GM18870 (cell line): ENCODE measurements at regions not wholly inside any gene's neighbourhood (a gene's known extent, or its start where the extent isn't known, plus 50 kb on each side); places are given as distances from the start of the nearest gene placed in this dataset.

Source experiments
- ATAC-seq: cut with Tn5 transposase; IDR thresholded peaks from one replicate; pipeline ENCODE4 v1.9.1; 2021; ENCODE audit warnings: moderate library complexity; ENCODE audit not compliant: unreplicated experiment

GRCh38 chr16:9406038-9406712 lies 314.7 kb downstream of the HAPSTR1 start:
- ATAC-seq = no peak

DNA sequence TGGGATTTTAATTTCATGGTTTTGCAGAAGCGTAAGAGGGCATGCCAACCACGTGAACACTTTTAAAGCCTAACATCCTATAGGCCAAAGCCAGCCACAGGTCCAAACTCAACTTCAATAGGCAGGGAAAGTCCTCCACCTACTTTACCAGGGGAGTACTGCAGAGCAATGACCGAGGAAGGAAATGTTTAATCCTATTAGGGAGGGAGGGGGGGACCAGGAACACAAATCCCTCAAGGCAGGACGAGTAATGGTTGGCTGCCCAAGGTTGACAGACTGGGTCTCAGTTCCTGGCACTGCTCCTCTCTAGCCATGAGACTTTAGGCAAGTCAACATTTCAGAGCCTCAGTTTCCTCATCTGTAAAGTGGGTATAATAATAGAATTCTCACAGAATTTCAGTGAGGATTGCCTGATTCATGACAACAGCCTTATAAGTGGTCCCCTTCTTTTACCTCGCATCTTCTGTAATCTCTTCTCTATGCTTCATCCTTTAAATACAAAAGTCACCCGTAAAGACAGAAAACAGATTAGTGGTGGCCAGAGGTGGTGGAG lies 315.8 kb downstream of the HAPSTR1 start:
- ATAC-seq = no peak

DNA sequence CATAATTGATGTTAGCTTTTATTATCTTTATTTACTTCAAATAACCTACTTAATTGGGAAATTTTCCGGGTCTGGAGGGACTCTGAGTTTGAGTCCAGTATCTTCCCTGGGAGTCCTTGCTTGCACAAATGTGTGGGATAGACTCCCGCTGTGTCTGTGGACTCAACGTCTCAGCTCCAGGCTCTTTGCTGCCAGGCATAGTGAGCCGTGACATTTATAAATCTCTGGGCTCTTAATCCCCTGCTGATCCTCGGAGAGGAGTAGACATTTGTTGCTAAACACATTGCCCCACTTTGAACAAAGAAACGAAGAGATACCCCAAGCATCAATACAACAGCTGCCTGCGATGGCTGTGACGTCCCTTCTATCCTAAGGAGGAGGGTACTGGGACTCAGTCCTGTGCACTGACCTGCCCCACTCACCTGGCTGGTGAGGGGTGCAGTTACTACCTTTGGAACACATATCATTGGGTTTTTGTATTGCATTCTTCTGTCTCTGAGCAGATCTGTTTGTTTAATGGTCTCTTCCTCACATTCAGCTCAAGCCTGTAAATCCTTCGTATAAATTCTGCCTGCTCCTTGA lies 316.9 kb downstream of the HAPSTR1 start:
- no peak for ATAC-seq

DNA sequence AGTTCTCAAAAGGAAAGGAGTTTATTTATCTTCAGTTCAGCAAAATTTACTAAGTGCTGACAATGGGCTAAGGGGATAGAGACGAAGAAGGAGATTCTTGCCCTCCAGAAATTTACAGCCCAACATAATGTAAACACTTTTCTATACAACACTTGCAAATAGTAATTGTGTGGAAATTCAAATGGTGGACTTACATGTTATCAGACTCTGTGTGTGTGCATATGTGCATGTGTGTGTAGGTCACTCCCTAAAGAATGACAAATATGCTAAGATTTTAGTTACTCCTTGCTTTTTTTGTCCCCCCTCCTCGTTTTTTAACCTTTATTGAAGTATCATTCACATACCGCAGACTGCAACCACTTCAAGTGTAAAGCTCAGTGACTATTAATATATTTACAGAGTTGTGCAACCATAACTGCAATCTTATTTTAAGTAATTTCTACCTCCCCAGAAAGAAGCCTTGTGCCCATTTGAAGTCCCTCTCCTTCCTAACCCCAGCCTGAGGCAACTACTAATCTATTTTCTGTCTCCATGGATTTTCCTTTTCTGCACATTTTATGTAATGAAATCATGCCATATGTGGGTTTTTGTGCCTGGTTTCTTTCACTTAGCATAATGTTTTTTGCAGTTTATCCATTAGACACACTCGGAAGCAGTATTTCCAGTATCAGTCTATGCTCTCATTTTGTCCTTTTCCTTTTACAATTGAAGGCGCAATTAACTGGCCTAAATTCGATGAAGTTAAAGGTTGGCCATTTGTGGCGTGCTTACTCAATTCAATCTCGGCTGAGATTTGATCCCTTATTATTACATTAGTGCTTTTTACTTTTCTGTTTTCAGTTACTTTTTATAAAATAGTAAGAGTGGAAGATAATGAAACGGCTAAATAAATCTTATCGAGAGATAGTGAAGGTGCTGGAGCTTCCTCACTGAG lies 318.4 kb downstream of the HAPSTR1 start:
- no peak for ATAC-seq

- ATAC-seq = no peak
Observed at GRCh38 chr16:9411426-9411825, 320.0 kb downstream of the HAPSTR1 start.

DNA sequence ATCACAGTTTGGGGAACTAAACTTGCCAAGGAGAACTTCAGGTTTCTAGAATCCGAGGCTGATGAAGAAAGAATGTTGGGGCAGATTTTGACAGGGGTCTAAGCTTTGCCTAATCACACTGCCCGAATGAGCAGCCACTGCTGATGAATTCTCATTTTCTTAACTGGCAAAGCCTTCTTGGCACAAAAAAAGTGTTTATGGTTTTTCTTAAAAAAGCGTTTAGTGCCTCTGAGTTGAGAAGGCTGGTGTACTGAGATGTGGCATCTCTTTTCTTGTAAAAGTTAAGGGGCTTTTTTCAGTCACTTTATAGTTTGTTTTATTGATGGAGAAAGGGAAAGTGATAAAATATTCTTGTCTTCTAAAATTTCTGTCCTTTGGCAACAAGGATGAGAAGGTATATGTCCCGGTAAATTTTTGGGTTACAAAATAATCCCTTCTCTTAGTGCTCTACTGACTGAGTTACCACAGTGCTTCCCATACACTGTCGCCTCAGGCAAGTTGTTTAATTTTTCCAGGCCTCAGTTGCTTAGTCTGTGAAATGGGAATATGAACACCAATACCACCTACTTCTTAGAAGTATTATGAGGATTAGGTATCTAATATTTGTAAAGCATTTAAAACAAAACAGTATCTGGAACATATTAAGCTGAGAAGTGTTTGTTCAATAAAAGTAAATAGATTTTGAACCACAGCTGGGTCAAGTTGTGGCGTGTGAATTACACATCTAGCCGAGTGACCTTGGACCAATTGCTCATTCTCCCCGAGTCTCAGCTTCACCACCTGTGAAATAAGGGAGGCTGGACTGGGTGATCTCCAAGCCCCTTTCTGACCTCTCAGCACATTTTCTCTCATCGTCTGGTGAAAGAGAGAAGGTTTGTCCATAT lies 320.8 kb downstream of the HAPSTR1 start:
- no peak for ATAC-seq

DNA sequence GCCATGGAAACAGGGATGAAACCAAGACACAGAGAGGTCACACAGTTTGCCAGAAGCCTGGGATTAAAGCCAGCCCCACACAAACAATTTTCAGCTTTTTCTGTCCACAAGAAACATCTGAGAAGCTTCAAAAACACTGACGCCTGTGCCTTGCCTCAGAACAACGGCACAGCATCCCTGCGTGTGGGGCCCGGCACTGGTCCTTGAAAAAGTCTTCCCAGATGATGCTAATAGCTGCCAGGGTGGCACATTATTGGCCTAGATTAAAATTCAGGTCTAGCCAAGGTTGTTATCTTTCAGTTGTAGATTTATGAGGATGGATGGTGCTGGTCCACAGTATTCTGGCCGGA lies 321.4 kb downstream of the HAPSTR1 start:
- no peak for ATAC-seq

GRCh38 chr16:9415545-9415944 lies 324.1 kb downstream of the HAPSTR1 start:
- no peak for ATAC-seq

- ATAC-seq = no peak
Observed at GRCh38 chr16:9417898-9418297, 326.5 kb downstream of the HAPSTR1 start.

DNA sequence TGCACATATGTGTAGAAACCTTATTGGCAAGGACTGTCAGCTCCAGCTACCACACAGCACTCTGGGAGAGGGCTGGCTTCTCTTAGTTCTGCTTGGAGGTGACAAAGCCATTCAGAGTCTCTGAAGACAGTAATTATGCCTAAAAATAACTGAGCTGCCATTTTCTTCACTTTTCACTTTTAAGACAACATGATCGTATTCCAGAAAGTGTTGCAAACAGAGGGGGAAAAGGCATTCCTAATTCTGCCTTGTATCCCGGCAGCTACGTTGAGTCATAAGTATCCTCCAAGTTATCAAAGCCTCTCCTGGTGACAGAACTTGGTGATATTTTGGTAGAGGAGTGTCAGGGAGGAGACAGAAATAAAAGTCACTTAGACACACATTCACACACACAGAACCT lies 327.7 kb downstream of the HAPSTR1 start:
- no peak for ATAC-seq

DNA sequence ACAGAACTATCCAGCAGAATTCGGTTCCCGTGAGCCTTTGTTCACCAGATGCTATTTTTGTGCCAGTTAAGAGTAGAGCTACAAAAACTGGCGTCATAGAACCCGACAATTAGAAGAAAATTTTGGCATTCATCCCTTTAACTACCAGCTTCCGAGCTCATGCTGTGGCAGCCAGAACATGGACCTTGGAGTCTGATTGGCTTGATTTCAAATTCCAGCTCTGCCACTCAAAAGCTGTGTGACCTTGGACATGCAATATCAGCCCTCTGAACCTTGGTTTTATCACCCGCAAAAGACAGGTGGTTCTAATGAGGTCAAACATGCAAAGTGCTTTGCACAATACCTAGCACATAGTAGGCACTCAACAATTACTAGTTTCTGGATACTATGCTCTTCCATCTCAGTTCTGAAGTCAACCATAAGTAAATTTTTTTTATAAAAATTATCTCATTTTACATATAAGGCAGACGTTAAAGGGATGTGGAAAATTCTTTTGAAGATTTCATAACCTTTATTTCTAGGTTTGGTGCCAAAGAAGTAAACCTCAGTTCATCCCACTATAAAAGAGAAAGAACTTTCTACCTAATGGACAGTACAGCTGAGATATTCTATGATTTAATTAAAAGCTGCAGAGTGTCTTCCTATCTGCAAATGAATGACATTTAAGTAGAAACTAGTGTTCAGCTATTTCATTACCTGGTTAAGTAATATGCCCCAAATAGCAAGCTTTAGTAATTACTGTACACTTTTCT lies 331.5 kb downstream of the HAPSTR1 start:
- ATAC-seq = no peak

DNA sequence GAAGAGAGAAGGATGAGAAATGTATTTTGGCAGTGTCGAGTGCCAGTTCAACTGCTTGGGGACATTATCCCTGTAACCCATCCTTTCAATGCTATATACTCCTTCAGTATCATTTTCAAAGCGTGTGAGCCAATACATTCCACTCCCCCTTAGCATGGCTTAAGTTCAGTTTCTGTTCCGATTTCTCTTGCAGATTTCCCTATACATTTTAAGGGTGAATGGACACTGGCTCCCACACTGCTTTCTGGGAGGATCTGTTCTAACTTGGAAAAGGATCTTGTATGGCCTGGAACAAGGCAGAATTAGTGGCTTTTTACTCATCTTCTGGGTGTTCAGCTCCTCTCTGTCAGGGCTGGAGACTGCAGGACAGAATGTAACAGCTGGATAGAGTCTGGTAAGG lies 333.8 kb downstream of the HAPSTR1 start:
- no peak for ATAC-seq

DNA sequence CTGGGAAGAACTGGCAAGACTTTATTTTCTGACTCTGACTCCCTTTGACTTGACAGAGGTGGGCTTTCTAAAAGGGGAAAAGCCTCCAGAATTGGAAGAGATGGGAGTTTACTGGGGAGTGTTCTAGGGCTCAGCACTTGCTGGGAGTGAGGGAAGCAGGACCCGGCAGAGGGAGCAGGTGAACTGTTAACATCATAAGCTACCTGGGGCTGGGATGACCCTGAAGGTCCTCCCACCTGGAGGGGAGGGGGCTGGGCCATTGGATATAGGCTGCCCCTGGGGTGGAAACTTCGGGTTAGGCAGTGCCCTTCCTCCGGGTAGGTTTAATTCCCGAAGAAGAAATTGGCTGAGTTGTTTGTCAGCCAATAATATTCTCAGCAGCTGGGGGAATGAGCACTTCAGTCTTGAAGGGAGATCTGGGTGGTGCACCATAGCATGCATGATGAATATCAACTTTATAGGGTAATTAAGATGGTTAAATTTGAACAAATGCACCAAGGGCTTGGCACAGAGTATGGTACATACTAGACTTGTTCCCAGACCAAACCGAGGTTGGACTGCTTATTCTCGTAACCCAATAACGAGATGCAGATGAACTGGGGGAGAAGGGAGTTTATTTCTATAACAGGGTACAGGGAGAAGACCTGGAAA lies 337.0 kb downstream of the HAPSTR1 start:
- no peak for ATAC-seq

- no peak for ATAC-seq
Observed at GRCh38 chr16:9429646-9430330, 338.3 kb downstream of the HAPSTR1 start.

- no peak for ATAC-seq
Observed at GRCh38 chr16:9434659-9435058, 343.2 kb downstream of the HAPSTR1 start.

DNA sequence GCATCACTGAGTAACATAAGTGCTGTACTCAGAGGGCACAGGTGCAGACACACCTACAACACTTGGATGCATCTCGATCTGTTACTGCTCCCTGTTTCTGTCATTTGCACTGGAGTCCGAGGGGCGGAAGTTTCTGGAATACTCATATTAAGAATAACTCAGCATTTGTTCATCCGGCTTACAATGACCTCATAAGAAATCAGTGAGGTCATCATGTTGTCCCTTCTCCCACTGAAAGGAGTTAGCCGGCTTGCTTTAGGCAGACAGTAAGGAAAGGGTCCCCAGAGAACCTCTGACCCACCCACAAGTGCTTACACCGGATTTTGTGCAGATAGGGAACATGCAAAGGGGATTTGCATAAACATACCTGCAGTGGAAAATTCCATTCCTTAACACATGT lies 344.7 kb downstream of the HAPSTR1 start:
- no peak for ATAC-seq

DNA sequence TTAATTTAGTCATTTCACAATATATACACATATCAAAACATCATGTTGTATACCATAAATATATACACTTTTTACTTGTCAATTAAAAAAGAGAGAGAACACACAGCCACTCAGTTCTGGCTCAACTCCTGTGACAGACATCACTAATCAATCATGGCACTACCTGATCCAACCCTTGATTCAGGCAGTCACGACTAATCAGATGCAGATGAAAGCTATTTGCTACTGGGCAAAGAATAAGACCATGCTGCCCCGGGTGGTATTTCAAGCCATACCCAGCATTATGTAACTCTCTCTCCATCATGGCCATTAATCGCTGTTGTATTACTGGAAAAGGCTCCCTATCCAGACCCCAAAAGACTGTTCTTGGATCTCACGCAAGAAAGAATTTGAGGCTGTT lies 345.7 kb downstream of the HAPSTR1 start:
- no peak for ATAC-seq

- ATAC-seq = no peak
Observed at GRCh38 chr16:9438991-9439390, 347.5 kb downstream of the HAPSTR1 start.

- ATAC-seq = no peak
Observed at GRCh38 chr16:9441012-9441411, 349.6 kb downstream of the HAPSTR1 start.
